H4 (cell line): ENCODE measurements at regions not wholly inside any gene's neighbourhood (a gene's known extent, or its start where the extent isn't known, plus 50 kb on each side); places are given as distances from the start of the nearest gene placed in this dataset.
A peak's percentile ranks its signal among the peaks of the same experiment; 100 is the strongest.
"Not testable (repeated sequence)": the region's sequence is repeated elsewhere in the genome, so short reads cannot be mapped to it uniquely, and the experiment has no call there.

ENCODE experiments used
- DNase-seq: peaks from one replicate; pipeline ENCODE4 v3.0.0-alpha.2; 2015; ENCODE audit warnings: low spot score

- DNase-seq = no peak
Observed at GRCh38 chr11:109677231-109677630, 255.2 kb downstream of the C11orf87 start.

- DNase-seq = no peak
Observed at GRCh38 chr11:109677876-109678275, 255.9 kb downstream of the C11orf87 start.

GRCh38 chr11:109680127-109680526 is 258.1 kb downstream of the C11orf87 start:
- DNase-seq = no peak

- not testable (repeated sequence) for DNase-seq
Observed at GRCh38 chr11:109682788-109683187, 260.8 kb downstream of the C11orf87 start.

- no peak for DNase-seq
Observed at GRCh38 chr11:109695696-109696095, 273.7 kb downstream of the C11orf87 start.

- DNase-seq = peak; percentile 6
Observed at GRCh38 chr11:109696191-109696897, 274.4 kb downstream of the C11orf87 start.

- DNase-seq = peak; percentile 45
Observed at GRCh38 chr11:109697140-109697843, 275.3 kb downstream of the C11orf87 start.

- no peak for DNase-seq
Observed at GRCh38 chr11:109698237-109698636, 276.2 kb downstream of the C11orf87 start.

GRCh38 chr11:109704432-109704831 is 282.4 kb downstream of the C11orf87 start:
- no peak for DNase-seq

GRCh38 chr11:109706945-109707344 is 285.0 kb downstream of the C11orf87 start:
- no peak for DNase-seq

- DNase-seq = no peak
Observed at GRCh38 chr11:109707411-109707810, 285.4 kb downstream of the C11orf87 start.

GRCh38 chr11:109708184-109708583 is 286.2 kb downstream of the C11orf87 start:
- DNase-seq = no peak

GRCh38 chr11:109714444-109714843 is 292.5 kb downstream of the C11orf87 start:
- not testable (repeated sequence) for DNase-seq

GRCh38 chr11:109715424-109715823 is 293.4 kb downstream of the C11orf87 start:
- not testable (repeated sequence) for DNase-seq

GRCh38 chr11:109726061-109726460 is 304.1 kb downstream of the C11orf87 start:
- no peak for DNase-seq

- DNase-seq = no peak
Observed at GRCh38 chr11:109728056-109728455, 306.1 kb downstream of the C11orf87 start.

GRCh38 chr11:109729761-109730160 is 307.8 kb downstream of the C11orf87 start:
- no peak for DNase-seq

GRCh38 chr11:109730669-109731068 is 308.7 kb downstream of the C11orf87 start:
- no peak for DNase-seq

- DNase-seq = no peak
Observed at GRCh38 chr11:109731451-109731850, 309.5 kb downstream of the C11orf87 start.

- no peak for DNase-seq
Observed at GRCh38 chr11:109733245-109733644, 311.3 kb downstream of the C11orf87 start.

- no peak for DNase-seq
Observed at GRCh38 chr11:109734566-109734965, 312.6 kb downstream of the C11orf87 start.

- DNase-seq = no peak
Observed at GRCh38 chr11:109735128-109735527, 313.1 kb downstream of the C11orf87 start.

- no peak for DNase-seq
Observed at GRCh38 chr11:109739379-109739778, 317.4 kb downstream of the C11orf87 start.
